Esophagus muscularis mucosa (tissue), 4 donors: ENCODE measurements at regions not wholly inside any gene's neighbourhood (a gene's known extent, or its start where the extent isn't known, plus 50 kb on each side); places are given as distances from the start of the nearest gene placed in this dataset.

Experiments used
- DNase-seq: peaks from one replicate; pipeline ENCODE4 v3.0.0-alpha.2; 2017; ENCODE audit errors: extremely low spot score
- H3K27ac ChIP-seq, 4 donors: fragments of 200-600 bp; sonication (generic); replicated peaks in 1 of 4; 1 replicate in 3 of 4; 2 replicates in 1 of 4; pipeline ENCODE4 v1.5.1; 2016 to 2019; ENCODE audit warnings: mild to moderate bottlenecking in 1 of 4
- H3K27me3 ChIP-seq, 4 donors: fragments of 200-600 bp; sonication (generic); one replicate each; pipeline versions ENCODE4 v1.5.1 to v1.6.0; 2016 to 2019
- H3K36me3 ChIP-seq, 4 donors: fragments of 200-600 bp; sonication (generic); one replicate each; pipeline ENCODE4 v1.5.1; 2016 to 2019
- H3K4me1 ChIP-seq, 4 donors: fragments of 200-600 bp; sonication (generic); one replicate each; pipeline ENCODE4 v1.5.1; 2016 to 2019
- H3K4me3 ChIP-seq, 4 donors: fragments of 200-600 bp; sonication (generic); 1 replicate in 2 of 4; 2 replicates in 2 of 4; pipeline ENCODE4 v1.5.1; 2016 to 2019; ENCODE audit warnings: mild to moderate bottlenecking in 4 of 4, moderate library complexity in 1 of 4
- H3K9me3 ChIP-seq, 4 donors: fragments of 200-600 bp; sonication (generic); 1 replicate in 3 of 4; 2 replicates in 1 of 4; pipeline ENCODE4 v1.5.1; 2016 to 2019
- CTCF ChIP-seq, 3 experiments: fragments of 200-600 bp in 2 of 3; fragments of 450-650 bp in 1 of 3; sonication (generic) in 2 of 3; IDR thresholded peaks; one replicate each; pipeline ENCODE4 v1.5.1; 2017 to 2019; ENCODE audit warnings: antibody characterized with exemption in 3 of 3, mild to moderate bottlenecking in 2 of 3, moderate library complexity in 1 of 3
- EP300 ChIP-seq: sonication (generic); formaldehyde crosslinking; IDR thresholded peaks from one replicate; pipeline ENCODE4 v1.6.1; 2017; ENCODE audit warnings: antibody characterized with exemption
- POLR2A ChIP-seq: fragments of 450-650 bp; IDR thresholded peaks from one replicate; pipeline ENCODE4 v1.6.1; 2017; ENCODE audit warnings: antibody characterized with exemption, moderate library complexity, mild to moderate bottlenecking, low read depth
- POLR2AphosphoS5 ChIP-seq, 2 donors: sonication (generic); formaldehyde crosslinking; IDR thresholded peaks; one replicate each; pipeline ENCODE4 v1.6.1; 2017; ENCODE audit warnings: antibody characterized with exemption in 2 of 2
- WGBS: methylation state at CpG from one replicate; pipeline ENCODE4 v1.1.5; 2018; 5-methylcytosine and 5-hydroxymethylcytosine counted together
- intact Hi-C: fragments of 100-400 bp; cut with DNase I; formaldehyde crosslinking; loops from one replicate; pipeline ENCODE4 v1.15.1; 2023

- peaks cover 0 to 2% (median 0%) of the 10 kb centered on the region in 4 donors for H3K36me3 ChIP-seq
- H3K27me3 ChIP-seq, result no peaks in the 10 kb centered on the region
- no peak for DNase-seq
- 90% methylated on average over 3 of the region's 3 CpGs for WGBS
- no peaks in the 10 kb centered on the region for H3K9me3 ChIP-seq
- peaks cover 0 to 10% (median 3%) of the 10 kb centered on the region in 4 donors for H3K4me1 ChIP-seq
- intact Hi-C loops, result no loop called here
- no peak overlapping the region for H3K27ac ChIP-seq
- TF ChIP-seq EP300, result no peak
- TF ChIP-seq CTCF (IDR thresholded peaks at IDR 0.05), result no peak
- no peak for TF ChIP-seq POLR2AphosphoS5 (IDR thresholded peaks at IDR 0.05)
- TF ChIP-seq POLR2A, result no peak
- no peak overlapping the region for H3K4me3 ChIP-seq
These were observed 131.9 kb upstream of the MTNR1B start for GRCh38 chr11:92837595-92837994.

GRCh38 chr11:92838759-92839310 lies 130.6 kb upstream of the MTNR1B start:
- Histone ChIP-seq H3K36me3 (peaks cover 0 to 2% (median 0%) of the 10 kb centered on the region in 4 donors), H3K4me1 (peaks cover 0 to 10% (median 3%) of the 10 kb centered on the region in 4 donors), H3K27ac (no peak overlapping the region), H3K9me3 (no peaks in the 10 kb centered on the region), H3K27me3 (no peaks in the 10 kb centered on the region), H3K4me3 (no peak overlapping the region)
- intact Hi-C loops, result no loop called here
- DNase-seq, result no peak
- WGBS, result 85% methylated on average over 5 of the region's 5 CpGs
- TF ChIP-seq POLR2AphosphoS5 (IDR thresholded peaks at IDR 0.05), result no peak
- no peak for TF ChIP-seq EP300
- TF ChIP-seq POLR2A, result no peak
- no peak for TF ChIP-seq CTCF (IDR thresholded peaks at IDR 0.05)

- no peak for DNase-seq
- H3K4me3 ChIP-seq, result no peak overlapping the region
- H3K36me3 ChIP-seq, result peaks cover 0 to 2% (median 0%) of the 10 kb centered on the region in 4 donors
- WGBS, result 82% methylated on average over 5 of the region's 5 CpGs
- H3K27me3 ChIP-seq, result no peaks in the 10 kb centered on the region
- intact Hi-C loops, result no loop called here
- peaks cover 0 to 4% (median 2%) of the 10 kb centered on the region in 4 donors for H3K4me1 ChIP-seq
- H3K9me3 ChIP-seq, result no peaks in the 10 kb centered on the region
- TF ChIP-seq EP300 (no peak), POLR2A (no peak), CTCF (IDR thresholded peaks at IDR 0.05) (no peak), POLR2AphosphoS5 (IDR thresholded peaks at IDR 0.05) (no peak)
- H3K27ac ChIP-seq, result no peak overlapping the region
These were observed 130.0 kb upstream of the MTNR1B start for GRCh38 chr11:92839450-92839849.

GRCh38 chr11:92841719-92842118 lies 127.7 kb upstream of the MTNR1B start:
- Histone ChIP-seq H3K27ac (no peak overlapping the region), H3K27me3 (no peaks in the 10 kb centered on the region), H3K36me3 (peaks cover 0 to 2% (median 0%) of the 10 kb centered on the region in 4 donors), H3K4me1 (no peaks in the 10 kb centered on the region), H3K4me3 (no peak overlapping the region), H3K9me3 (no peaks in the 10 kb centered on the region)
- no peak for DNase-seq
- TF ChIP-seq POLR2A (no peak), POLR2AphosphoS5 (IDR thresholded peaks at IDR 0.05) (no peak), CTCF (IDR thresholded peaks at IDR 0.05) (no peak), EP300 (no peak)
- intact Hi-C loops, result no loop called here
- WGBS, result 95% methylated on average over 1 of the region's 1 CpG

- Histone ChIP-seq H3K27ac (no peak overlapping the region), H3K27me3 (no peaks in the 10 kb centered on the region), H3K4me1 (no peaks in the 10 kb centered on the region), H3K36me3 (peaks cover 0 to 2% (median 0%) of the 10 kb centered on the region in 4 donors), H3K4me3 (no peak overlapping the region), H3K9me3 (no peaks in the 10 kb centered on the region)
- intact Hi-C loops, result no loop called here
- DNase-seq, result no peak
- WGBS, result 86% methylated on average over 4 of the region's 4 CpGs
- no peak for TF ChIP-seq POLR2A
- TF ChIP-seq EP300, result no peak
- TF ChIP-seq CTCF (IDR thresholded peaks at IDR 0.05), result no peak
These were observed 126.0 kb upstream of the MTNR1B start for GRCh38 chr11:92843455-92843854.
